Astrocyte (in vitro differentiated cells and primary cell): ENCODE measurements at regions not wholly inside any gene's neighbourhood (a gene's known extent, or its start where the extent isn't known, plus 50 kb on each side); places are given as distances from the start of the nearest gene placed in this dataset.

Experiments
- DNase-seq: peaks from one replicate; pipeline ENCODE4 v3.0.0-alpha.2; 2010; ENCODE audit warnings: low read depth
- FAIRE-seq: peaks from 2 replicates; lab custom pipeline; 2011; peaks lifted over from hg19 to GRCh38; lab: Jason Lieb, UNC
- H2AFZ ChIP-seq: 2 replicates; pipeline ENCODE4 v1.6.0; 2012; ENCODE audit warnings: low read depth, low read length, inconsistent platforms
- H3K27ac ChIP-seq: 2 replicates; pipeline ENCODE4 v1.5.1; 2011; ENCODE audit warnings: low read depth, low read length, inconsistent platforms
- H3K27me3 ChIP-seq: 2 replicates; pipeline ENCODE4 v1.6.0; 2011; ENCODE audit warnings: low read length, inconsistent platforms; ENCODE audit not compliant: insufficient read depth
- H3K36me3 ChIP-seq: 2 replicates; pipeline ENCODE4 v1.5.1; 2011; ENCODE audit warnings: low read length, inconsistent platforms; ENCODE audit not compliant: insufficient read depth
- H3K4me1 ChIP-seq: 2 replicates; pipeline ENCODE4 v1.5.1; 2011; ENCODE audit warnings: low read length, inconsistent platforms; ENCODE audit not compliant: insufficient read depth
- H3K4me2 ChIP-seq: 2 replicates; pipeline ENCODE4 v1.6.0; 2012; ENCODE audit warnings: low read length, inconsistent platforms
- H3K4me3 ChIP-seq: 2 replicates; pipeline ENCODE4 v1.5.1; 2011; ENCODE audit warnings: low read depth, mild to moderate bottlenecking, low read length, inconsistent platforms; ENCODE audit not compliant: insufficient read depth
- H3K79me2 ChIP-seq: 2 replicates; pipeline ENCODE4 v1.6.0; 2012; ENCODE audit warnings: mild to moderate bottlenecking, low read length, inconsistent platforms; ENCODE audit not compliant: insufficient read depth
- H3K9ac ChIP-seq: 2 replicates; pipeline ENCODE4 v1.6.0; 2012; ENCODE audit warnings: mild to moderate bottlenecking, low read length, inconsistent platforms
- H3K9me3 ChIP-seq: 2 replicates; pipeline ENCODE4 v1.5.1; 2012; ENCODE audit warnings: low read depth, mild to moderate bottlenecking, low read length, inconsistent platforms; ENCODE audit not compliant: insufficient read depth
- H4K20me1 ChIP-seq: 2 replicates; pipeline ENCODE4 v1.6.0; 2012; ENCODE audit warnings: low read length, inconsistent platforms; ENCODE audit not compliant: insufficient read depth
- H3K27ac Mint-ChIP-seq: one replicate; pipeline ENCODE4 v1.8.0; 2021; ENCODE audit warnings: mild to moderate bottlenecking, mixed read lengths; ENCODE audit not compliant: unreplicated experiment
- H3K27me3 Mint-ChIP-seq: one replicate; pipeline ENCODE4 v1.8.0; 2021; ENCODE audit warnings: low read depth, mixed read lengths; ENCODE audit not compliant: unreplicated experiment
- H3K36me3 Mint-ChIP-seq: one replicate; pipeline ENCODE4 v1.8.0; 2021; ENCODE audit warnings: low read depth, mixed read lengths; ENCODE audit not compliant: unreplicated experiment
- H3K4me1 Mint-ChIP-seq: one replicate; pipeline ENCODE4 v1.8.0; 2021; ENCODE audit warnings: low read depth, mixed read lengths; ENCODE audit not compliant: unreplicated experiment
- H3K4me3 Mint-ChIP-seq: one replicate; pipeline ENCODE4 v1.8.0; 2021; ENCODE audit warnings: mild to moderate bottlenecking, moderate library complexity, mixed read lengths; ENCODE audit not compliant: unreplicated experiment
- H3K9me3 Mint-ChIP-seq: one replicate; pipeline ENCODE4 v1.8.0; 2021; ENCODE audit warnings: mild to moderate bottlenecking, mixed read lengths; ENCODE audit not compliant: unreplicated experiment
- EZH2 ChIP-seq: IDR thresholded peaks from 2 replicates; pipeline ENCODE4 v1.6.1; 2012; ENCODE audit warnings: mild to moderate bottlenecking, low read length, inconsistent platforms; ENCODE audit not compliant: insufficient read depth
- TF ChIP-seq, protein P1 (sequence below): IDR thresholded peaks from 2 replicates; pipeline ENCODE4 v1.5.1; 2011; ENCODE audit warnings: low read depth, mild to moderate bottlenecking, inconsistent platforms, low read length, moderate library complexity; ENCODE audit not compliant: insufficient read depth

DNA sequence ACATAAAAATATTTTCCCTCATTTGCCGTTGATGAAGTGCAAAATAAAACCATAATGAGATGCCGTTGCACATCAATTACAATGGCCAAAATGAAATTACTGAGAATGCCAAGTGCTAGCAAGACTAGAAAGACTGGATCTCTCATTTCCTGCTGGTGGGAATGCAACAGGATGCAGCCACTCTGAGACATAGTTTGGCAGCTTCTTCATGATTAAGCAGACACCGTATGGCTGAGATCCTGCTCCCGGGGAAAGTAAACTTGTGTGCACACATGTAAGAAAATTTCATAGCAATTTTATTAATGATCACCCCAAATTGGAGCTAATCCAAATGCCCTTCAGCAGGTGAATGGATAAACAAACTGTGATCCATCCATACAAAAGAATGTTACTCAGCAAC lies 1013.2 kb downstream of the TBC1D22A start:
- Mint-ChIP-seq H3K36me3 (no peaks in the 10 kb centered on the region), H3K27me3 (peaks cover 11% of the 10 kb centered on the region), H3K4me1 (no peaks in the 10 kb centered on the region), H3K4me3 (no peak overlapping the region), H3K27ac (no peak overlapping the region), H3K9me3 (no peaks in the 10 kb centered on the region)
- Histone ChIP-seq H2AFZ (no peak overlapping the region), H3K9ac (no peak overlapping the region), H3K36me3 (no peaks in the 10 kb centered on the region), H3K27ac (no peak overlapping the region), H3K9me3 (peaks cover 9% of the 10 kb centered on the region), H4K20me1 (no peaks in the 10 kb centered on the region), H3K4me2 (no peak overlapping the region), H3K27me3 (no peaks in the 10 kb centered on the region), H3K4me3 (no peak overlapping the region), H3K4me1 (no peaks in the 10 kb centered on the region), H3K79me2 (no peaks in the 10 kb centered on the region)
- DNase-seq (no peak), FAIRE-seq (no peak)
- TF ChIP-seq EZH2: no peak
- TF ChIP-seq, protein P1, sequence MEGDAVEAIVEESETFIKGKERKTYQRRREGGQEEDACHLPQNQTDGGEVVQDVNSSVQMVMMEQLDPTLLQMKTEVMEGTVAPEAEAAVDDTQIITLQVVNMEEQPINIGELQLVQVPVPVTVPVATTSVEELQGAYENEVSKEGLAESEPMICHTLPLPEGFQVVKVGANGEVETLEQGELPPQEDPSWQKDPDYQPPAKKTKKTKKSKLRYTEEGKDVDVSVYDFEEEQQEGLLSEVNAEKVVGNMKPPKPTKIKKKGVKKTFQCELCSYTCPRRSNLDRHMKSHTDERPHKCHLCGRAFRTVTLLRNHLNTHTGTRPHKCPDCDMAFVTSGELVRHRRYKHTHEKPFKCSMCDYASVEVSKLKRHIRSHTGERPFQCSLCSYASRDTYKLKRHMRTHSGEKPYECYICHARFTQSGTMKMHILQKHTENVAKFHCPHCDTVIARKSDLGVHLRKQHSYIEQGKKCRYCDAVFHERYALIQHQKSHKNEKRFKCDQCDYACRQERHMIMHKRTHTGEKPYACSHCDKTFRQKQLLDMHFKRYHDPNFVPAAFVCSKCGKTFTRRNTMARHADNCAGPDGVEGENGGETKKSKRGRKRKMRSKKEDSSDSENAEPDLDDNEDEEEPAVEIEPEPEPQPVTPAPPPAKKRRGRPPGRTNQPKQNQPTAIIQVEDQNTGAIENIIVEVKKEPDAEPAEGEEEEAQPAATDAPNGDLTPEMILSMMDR: no peak

DNA sequence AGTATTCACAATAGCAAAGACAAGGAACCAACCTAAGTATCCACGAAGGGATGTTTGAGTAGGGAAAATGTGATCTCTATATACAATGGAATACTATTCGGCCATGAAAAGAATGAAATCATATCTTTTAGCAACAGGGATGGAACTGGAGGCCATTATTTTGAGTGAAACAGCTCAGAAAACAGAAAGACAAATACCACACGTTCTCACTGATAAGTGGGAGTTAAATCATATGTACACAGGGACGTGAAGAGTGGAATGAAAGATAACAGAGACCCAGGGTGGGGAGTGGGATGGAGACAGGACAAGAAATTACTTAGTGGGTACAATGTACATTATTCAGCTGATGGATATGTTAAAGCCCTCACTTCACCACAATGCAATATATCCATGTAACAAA lies 1012.7 kb downstream of the TBC1D22A start:
- H3K4me3 ChIP-seq: no peak overlapping the region
- no peak overlapping the region for H3K4me3 Mint-ChIP-seq

DNA sequence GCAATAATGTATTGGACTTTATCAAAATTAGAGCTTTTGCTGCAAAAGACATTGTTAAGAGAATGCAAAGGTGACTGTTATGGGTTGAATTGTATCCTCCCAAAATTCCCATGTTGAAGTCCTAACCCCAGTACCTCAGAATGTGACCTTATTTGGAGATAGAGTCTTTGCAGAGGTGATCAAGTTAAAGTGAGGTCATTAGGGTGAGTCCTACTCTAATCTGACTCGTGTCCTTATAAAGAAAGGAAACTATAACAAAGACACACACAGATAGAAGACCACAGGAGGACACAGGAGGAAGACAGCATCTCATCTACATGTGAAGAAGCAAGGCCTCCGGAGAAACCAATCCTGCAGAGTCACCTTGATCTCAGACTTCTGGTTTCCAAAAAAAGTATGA lies 1011.2 kb downstream of the TBC1D22A start:
- no peaks in the 10 kb centered on the region for H3K9me3 Mint-ChIP-seq
- H3K79me2 ChIP-seq: no peaks in the 10 kb centered on the region
- no peaks in the 10 kb centered on the region for H4K20me1 ChIP-seq
- FAIRE-seq (no peak), DNase-seq (no peak)
- no peaks in the 10 kb centered on the region for H3K27me3 ChIP-seq
- no peaks in the 10 kb centered on the region for H3K36me3 ChIP-seq
- H3K4me1 ChIP-seq: no peaks in the 10 kb centered on the region
- peaks cover 6% of the 10 kb centered on the region for H3K9me3 ChIP-seq
- no peak overlapping the region for H3K4me2 ChIP-seq
- TF ChIP-seq, protein P1: no peak
- no peak for TF ChIP-seq EZH2
- H2AFZ ChIP-seq: no peak overlapping the region
- H3K4me3 ChIP-seq: no peak overlapping the region
- H3K4me3 Mint-ChIP-seq: no peak overlapping the region
- H3K27ac Mint-ChIP-seq: no peak overlapping the region
- no peak overlapping the region for H3K27ac ChIP-seq
- no peak overlapping the region for H3K9ac ChIP-seq
- H3K36me3 Mint-ChIP-seq: no peaks in the 10 kb centered on the region
- no peaks in the 10 kb centered on the region for H3K27me3 Mint-ChIP-seq
- H3K4me1 Mint-ChIP-seq: no peaks in the 10 kb centered on the region

More for the DNA sequence above, 1012.7 kb downstream of the TBC1D22A start:
- TF ChIP-seq EZH2: no peak
- TF ChIP-seq, protein P1: no peak
- H2AFZ ChIP-seq: no peak overlapping the region
- Mint-ChIP-seq H3K36me3 (no peaks in the 10 kb centered on the region), H3K27ac (no peak overlapping the region), H3K4me1 (no peaks in the 10 kb centered on the region), H3K27me3 (peaks cover 9% of the 10 kb centered on the region), H3K9me3 (no peaks in the 10 kb centered on the region)
- peaks cover 6% of the 10 kb centered on the region for H3K9me3 ChIP-seq
- H3K27me3 ChIP-seq: no peaks in the 10 kb centered on the region
- H4K20me1 ChIP-seq: no peaks in the 10 kb centered on the region
- FAIRE-seq: no peak
- no peak overlapping the region for H3K9ac ChIP-seq
- H3K36me3 ChIP-seq: no peaks in the 10 kb centered on the region
- H3K27ac ChIP-seq: no peak overlapping the region
- no peak for DNase-seq
- H3K79me2 ChIP-seq: no peaks in the 10 kb centered on the region
- no peaks in the 10 kb centered on the region for H3K4me1 ChIP-seq
- no peak overlapping the region for H3K4me2 ChIP-seq
